Stimulated activated CD8-positive, alpha-beta memory T cell treated with anti-CD3 and anti-CD28 coated beads, Interleukin-12 subunit alpha, Interleukin-12 subunit beta, amount 100 ng/mL, for 1 hour (primary cell): ENCODE measurements at regions not wholly inside any gene's neighbourhood (a gene's known extent, or its start where the extent isn't known, plus 50 kb on each side); places are given as distances from the start of the nearest gene placed in this dataset.
"Not testable (repeated sequence)": the region's sequence is repeated elsewhere in the genome, so short reads cannot be mapped to it uniquely, and the experiment has no call there.

Experiments used
- DNase-seq: peaks from one replicate; pipeline ENCODE4 v3.0.0-alpha.2; 2020; ENCODE audit warnings: low read depth

DNA sequence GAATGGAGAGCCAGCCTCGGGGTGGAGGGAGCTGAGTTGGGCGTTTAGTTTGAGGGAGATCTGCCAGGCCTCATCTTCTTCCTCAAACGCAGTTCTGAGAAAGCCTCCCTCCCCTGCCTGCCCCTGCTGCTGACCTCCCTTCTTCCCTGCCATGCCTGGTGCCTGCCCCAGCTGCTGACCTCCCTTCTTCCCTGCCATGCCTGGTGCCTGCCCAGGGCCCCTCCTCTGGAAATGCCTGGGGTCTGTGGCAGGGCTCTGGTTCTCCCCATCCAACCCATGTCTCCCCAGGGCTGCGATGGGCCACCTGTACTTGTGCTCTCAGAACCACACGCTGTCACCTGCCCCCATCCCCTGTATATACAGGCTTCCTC lies 114.6 kb downstream of the VEGFA start:
- DNase-seq, result no peak

GRCh38 chr6:43883847-43884651 lies 114.0 kb downstream of the VEGFA start:
- DNase-seq, result no peak

DNA sequence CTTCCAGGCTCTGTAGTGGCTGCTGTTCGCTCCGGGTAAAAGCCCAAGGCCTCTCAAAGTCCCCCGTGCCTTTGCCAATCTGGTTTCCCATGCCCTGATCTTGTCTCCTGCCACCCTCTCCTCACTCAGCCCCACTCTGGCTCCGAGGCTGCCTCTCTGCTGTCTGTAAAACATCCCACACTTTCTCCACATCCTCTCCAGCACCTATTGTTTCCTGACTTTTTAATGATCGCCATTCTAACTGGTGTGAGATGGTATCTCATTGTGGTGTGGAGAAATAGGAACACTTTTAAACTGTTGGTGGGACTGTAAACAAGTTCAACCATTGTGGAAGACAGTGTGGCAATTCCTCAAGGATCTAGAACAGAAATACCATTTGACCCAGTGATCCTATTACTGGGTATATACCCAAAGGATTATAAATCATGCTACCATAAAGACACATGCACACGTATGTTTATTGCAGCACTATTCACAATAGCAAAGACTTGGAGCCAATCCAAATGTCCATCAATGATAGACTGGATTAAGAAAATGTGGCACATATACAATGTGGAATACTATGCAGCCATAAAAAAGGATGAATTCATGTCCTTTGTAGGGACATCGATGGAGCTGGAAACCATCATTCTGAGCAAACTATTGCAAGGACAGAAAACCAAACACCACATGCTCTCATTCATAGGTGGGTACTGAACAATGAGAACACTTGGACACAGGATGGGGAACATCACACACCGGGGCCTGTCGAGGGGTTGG lies 112.9 kb downstream of the VEGFA start:
- DNase-seq, result not testable (repeated sequence)

DNA sequence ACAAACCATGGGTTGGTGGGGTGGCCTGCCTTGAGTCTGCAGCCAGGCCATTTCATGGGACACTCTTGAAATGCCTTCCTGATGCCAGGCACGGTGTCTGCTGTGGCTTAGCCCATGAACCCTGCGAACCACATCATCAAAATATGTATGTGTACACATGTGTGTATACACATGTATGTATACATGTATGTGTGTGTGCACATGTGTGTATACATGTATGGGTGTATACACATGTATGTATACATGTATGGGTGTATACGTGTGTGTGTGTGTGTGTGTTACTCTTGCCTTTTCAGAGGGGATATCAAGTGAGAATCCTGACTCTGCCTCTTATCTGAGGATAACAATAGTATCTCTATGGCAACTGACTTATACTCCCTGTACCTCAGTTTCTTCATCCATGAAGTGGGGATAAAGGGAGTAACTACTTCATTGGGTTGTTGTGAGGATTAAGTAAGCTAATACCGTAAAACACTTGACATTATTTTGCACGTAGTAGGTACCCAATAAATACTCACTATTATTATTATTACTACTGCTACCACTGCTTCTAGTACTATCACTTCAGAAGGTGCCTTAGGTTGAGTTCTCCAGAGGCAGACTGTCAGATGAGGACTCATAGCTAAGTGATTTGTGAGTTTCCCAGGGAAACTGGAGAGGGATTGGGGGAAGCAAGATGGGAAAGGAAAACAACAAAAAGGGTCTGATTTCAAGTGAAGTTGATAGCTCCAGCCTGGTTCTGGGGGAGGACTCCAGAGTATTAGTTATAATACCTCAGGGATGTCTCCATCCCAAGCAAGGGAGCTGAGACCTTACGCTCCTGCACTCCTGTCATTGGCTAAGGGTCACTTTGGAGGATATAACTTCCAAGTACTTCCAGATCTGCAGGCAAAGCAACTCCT lies 110.5 kb downstream of the VEGFA start:
- DNase-seq, result no peak

GRCh38 chr6:43879722-43880121 lies 109.7 kb downstream of the VEGFA start:
- DNase-seq, result no peak

DNA sequence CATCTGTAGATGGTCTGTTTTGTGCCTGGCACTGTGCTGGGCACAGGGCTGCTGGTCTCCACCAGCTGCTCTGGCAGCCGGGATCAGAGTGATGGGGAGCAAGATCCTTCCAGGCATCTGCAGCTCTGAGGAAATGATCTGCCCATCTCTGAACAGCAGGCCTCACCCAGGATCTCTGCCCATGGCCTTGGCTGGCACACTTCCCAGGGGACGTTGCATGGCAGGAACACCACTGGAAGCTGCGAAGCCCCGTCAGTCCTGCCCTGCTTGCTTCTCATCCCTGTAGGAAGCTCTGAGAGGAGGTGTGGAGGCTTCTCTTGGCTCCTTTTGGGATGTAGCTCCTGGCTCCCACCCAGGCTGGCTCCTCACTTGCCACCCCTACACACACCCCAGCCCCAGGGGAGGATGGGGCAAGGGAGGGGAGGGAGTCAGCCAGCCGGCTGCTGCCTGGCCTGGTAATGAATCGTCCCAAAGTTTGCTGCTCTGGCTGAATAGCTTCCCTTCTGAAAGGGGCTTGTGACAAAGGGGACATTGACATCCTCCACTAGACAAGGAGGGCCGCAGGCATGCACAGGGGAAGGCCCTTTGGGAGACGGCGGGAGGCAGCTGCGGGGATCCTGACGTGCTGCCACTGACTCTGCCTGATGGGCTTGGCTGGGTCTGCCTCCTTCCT lies 108.9 kb downstream of the VEGFA start:
- DNase-seq, result no peak

DNA sequence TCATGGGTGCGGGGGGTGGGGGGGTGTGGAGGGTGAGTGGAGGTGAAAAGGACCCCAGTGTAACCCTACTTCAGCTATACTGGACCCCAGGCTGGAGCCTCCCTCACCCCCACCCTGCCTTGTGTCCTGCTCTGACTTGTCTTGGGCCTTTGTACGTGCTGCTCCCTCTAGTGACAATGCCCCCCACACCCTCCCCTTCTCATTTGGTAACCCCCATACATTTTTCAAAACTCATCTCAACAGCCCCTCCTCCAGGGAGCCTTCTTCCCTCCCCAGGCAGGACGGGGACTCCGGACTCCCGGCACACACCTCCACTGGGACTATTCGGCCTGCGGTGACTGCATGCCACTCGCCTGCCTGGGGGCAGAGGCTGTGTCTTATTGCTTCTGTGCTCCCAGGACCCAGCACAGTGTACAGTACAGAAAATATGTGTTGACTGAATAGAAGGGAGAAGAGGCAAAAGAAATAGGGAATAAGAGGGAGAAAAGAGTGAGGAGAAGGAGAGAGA lies 108.2 kb downstream of the VEGFA start:
- DNase-seq, result no peak

DNA sequence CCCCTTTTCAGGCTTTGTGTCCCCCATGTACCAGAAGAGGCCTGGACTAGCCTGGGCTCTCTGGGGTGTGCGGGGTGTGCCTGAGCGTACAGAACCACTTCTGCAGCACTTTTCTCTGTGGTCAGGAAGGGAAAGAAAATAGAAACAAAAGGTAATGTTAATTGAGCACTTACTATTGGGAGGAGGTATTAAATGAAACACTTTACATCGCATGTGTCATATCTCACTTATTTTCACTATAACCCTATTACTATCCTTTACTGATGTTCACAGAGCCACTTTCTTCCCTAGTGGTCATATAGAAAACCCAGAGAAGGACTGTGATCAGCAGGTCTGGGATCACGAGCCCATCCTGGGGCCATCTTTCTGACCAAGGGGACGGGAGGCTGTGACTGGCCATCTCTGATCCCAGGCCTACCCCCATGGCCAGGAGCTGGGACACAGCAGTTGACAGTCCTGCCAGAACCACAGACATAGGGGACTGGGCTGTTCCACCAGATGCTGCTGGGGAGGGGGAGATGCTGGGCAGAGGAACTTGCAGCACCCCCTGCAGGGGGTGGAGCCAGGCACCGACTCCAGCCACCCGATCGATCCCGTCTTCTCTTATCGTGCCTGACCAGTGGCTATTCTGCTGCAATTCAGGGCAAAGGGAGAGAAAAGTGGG lies 107.6 kb downstream of the VEGFA start:
- DNase-seq, result no peak

GRCh38 chr6:43877036-43877435 lies 107.0 kb downstream of the VEGFA start:
- no peak for DNase-seq

DNA sequence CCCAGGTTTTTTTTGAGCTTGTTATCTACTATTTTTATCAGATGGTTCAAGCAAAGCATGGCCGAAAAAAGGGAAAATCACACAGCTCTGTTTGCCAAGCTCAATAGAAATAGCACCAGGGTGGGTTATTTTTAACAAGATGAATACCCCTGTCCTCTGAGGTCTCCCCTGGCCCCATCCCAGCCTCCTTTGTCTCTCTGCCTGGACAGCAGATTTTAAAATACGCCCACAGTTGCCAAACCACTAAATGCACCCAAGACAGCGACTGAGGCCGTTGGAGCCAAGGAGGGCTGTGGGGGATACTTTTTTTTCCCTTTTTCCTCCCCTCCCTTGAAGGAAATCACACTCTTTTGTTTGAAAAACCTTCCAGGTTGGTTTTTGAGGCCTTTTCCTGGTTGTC lies 106.6 kb downstream of the VEGFA start:
- no peak for DNase-seq

DNA sequence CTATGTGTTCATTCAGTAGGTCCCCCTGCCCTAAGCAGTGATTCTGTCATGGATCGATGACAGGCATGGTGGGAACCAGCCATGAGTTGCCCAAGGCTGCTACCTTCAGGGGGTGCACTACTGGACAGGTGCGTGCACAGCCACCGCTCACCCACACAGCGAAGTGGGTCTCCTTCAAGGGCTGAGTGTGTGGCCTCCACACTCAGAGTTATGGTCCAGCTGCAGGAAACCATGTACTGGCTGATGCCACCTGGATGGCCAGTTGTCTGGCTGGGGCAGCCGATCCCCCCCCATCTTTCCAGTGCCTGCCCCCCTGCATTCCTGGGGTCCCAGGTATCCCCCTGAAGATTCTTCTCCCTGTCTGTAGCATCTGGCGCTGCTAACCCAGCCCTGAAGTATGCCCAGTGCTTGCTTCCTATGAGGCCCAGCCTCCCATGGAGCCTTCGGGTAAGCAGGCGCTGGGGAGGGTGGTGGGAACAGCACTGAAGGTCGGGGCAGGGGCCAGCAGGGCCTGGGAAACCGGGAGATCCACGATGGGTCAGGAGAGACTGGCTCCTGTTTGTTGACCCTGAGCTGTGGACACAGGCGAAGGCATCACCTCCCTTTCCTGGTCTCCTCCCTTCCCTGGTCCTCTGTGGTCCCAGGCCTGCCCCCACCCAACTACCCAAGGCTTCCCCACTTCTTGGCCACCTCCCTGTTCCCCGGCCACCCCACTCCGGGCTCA lies 106.0 kb downstream of the VEGFA start:
- no peak for DNase-seq

DNA sequence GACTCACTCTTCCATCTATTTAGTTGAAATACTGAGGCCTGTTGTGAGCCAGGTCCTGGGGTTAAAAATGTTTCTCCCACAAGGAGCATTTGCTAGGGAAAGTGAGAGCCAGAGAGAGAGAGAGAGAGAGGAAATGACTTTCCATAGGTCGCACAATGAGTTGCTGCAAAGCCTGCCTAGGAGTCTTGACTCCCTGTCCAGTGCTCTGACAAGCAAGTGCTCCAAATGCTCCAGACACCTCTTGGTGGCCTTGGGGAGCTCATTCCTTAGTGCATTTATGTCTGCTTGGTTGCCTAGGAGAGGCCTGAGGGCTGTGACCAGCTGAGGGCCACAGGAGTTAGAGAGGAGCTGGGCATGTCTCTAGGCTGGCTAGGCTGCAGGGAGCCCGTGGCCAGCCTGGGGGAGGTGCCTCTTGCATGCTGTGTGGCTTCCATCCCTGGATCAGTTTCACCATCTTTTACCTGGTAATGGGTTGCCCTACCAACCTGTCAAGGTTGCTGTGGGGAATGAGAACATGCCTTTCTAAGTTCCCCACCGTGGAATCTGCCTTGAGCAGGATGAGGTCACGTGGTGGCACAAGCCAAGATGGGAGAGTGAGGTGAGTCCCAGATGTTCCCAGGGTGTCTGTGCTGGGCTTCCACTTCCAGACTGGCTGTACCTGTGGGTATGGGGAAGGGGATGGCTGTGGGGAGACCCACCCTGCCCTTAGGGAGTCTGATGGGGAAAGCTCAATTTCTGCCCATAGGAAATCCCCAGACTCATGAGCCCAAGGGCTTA lies 105.0 kb downstream of the VEGFA start:
- DNase-seq, result no peak

DNA sequence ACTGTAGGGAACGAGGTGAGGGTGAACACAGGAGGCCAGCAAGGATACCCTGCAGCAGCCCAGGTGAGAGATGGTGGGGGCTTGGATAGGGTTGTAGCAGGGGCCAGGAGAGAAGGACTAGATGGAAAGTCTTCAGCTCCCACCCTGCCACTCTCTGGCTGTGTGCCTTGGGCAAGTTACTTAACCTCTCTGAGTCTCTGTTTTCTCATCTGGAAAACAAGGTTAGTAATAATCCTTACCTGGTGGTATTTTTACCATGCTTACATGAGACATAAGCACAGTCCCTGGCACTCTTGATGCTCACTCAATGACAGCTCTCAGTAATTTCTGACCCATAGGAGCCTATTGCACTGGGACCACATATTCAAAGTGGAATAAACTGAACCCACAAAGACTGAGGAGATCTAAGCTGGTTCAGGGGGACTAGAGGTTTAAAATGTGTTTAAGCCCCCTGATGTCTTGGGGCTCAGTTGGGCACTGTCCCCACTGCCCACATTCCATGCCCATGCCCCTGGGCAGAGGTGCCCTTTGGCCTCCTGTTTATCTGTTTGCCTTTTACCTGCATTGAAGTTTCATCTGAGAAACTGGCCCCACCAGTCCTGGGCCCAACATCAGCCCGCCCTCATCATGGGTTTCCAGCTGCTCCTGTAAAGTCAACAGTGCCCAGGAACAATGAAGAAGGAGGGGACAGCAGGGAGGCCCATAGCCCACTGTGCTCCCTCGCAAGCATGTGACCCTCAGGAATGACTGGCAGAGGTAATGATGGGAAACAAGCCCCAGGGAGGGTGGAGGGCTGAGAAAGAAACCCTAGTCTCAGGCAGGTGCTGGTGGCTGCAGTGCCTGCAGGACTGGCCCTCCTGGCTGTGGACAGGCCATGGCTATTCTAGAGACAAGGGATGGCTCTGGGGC lies 104.0 kb downstream of the VEGFA start:
- no peak for DNase-seq

DNA sequence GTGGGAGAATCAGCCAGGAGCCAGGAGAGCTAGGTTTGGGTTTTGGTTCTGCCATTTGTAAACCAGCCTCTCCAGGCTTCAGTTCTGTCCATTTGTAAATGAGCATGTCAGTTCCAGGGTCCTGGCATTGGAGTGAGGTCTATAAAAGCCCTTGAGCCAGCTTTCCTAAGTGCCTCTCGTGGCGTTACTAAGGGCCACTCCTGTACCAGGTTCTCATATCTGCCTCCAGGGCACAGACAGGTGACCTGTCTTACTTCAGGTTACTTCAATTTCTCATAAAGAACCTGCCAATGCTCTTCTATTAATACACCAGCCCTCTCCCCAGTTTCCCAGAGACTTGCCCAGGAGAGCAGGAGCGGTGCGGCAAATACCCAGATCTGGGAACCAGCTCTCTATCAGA lies 101.9 kb downstream of the VEGFA start:
- DNase-seq, result no peak

DNA sequence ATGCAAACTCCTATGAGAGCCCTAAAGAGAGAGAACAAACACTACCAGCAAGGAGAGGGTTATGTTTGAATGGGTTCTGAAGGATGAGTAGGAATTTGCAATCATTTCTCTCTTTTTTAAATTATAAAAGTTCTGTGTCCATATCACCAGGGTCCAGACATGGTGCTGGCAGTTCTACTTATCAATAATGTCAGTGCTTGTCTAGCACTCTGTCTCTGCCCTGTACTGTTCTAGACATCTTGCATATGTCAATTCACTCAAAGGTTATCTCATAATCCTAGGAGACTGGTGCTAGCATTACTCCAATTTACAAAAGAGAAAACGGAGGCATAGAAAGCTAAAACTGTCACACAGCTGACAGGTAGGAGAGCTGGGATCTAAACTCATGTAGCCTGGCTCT lies 101.3 kb downstream of the VEGFA start:
- DNase-seq, result no peak

DNA sequence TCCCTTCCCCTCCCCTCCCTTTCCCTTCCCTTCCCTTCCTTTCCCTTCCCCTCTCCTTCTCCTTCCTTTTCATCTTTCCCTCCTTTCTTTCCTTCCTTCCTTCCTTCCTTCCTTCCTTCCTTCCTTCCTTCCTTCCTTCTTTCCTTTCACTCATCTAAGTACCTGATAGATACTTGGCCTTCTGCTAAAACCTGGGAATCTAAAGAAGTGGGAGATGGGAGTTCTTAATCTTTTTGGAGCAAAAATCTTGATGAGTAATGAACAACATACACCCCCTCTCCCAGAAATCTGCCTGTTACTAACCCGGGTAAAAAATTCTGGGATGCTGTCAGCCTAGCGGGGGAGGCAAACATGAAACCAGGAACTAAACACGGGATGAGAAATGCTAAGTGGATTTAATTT lies 100.7 kb downstream of the VEGFA start:
- DNase-seq, result no peak

- no peak for DNase-seq
Measured at GRCh38 chr6:43869792-43870659, 100.0 kb downstream of the VEGFA start.
